Umbilical cord (tissue), 1 donor: ENCODE measurements at regions not wholly inside any gene's neighbourhood (a gene's known extent, or its start where the extent isn't known, plus 50 kb on each side); places are given as distances from the start of the nearest gene placed in this dataset.
A peak's percentile ranks its signal among the peaks of the same experiment; 100 is the strongest.

ENCODE experiments used
- DNase-seq: peaks from one replicate; pipeline ENCODE4 v3.0.0-alpha.2; 2015; ENCODE audit warnings: low spot score

- DNase-seq: no peak
Observed at GRCh38 chr11:11044137-11044855, 186.4 kb upstream of the ZBED5 start.

- peak; percentile 66 for DNase-seq
Observed at GRCh38 chr11:11043721-11044120, 185.9 kb upstream of the ZBED5 start.

- no peak for DNase-seq
Observed at GRCh38 chr11:11039208-11039965, 181.5 kb upstream of the ZBED5 start.

GRCh38 chr11:11038782-11039181 lies 180.9 kb upstream of the ZBED5 start:
- peak; percentile 74 for DNase-seq

- DNase-seq: peak; percentile 69
Observed at GRCh38 chr11:11038352-11038751, 180.5 kb upstream of the ZBED5 start.

- peak; percentile 70 for DNase-seq
Observed at GRCh38 chr11:11036848-11037732, 179.2 kb upstream of the ZBED5 start.

GRCh38 chr11:11036185-11036847 lies 178.5 kb upstream of the ZBED5 start:
- DNase-seq: no peak

- no peak for DNase-seq
Observed at GRCh38 chr11:11035331-11035730, 177.5 kb upstream of the ZBED5 start.

- DNase-seq: no peak
Observed at GRCh38 chr11:11034476-11034875, 176.6 kb upstream of the ZBED5 start.

GRCh38 chr11:11032066-11032465 lies 174.2 kb upstream of the ZBED5 start:
- DNase-seq: no peak

- no peak for DNase-seq
Observed at GRCh38 chr11:11029027-11029426, 171.2 kb upstream of the ZBED5 start.

GRCh38 chr11:11028017-11028692 lies 170.3 kb upstream of the ZBED5 start:
- peak; percentile 50 for DNase-seq

- DNase-seq: no peak
Observed at GRCh38 chr11:11027288-11027687, 169.4 kb upstream of the ZBED5 start.

GRCh38 chr11:11025087-11025486 lies 167.2 kb upstream of the ZBED5 start:
- DNase-seq: no peak

GRCh38 chr11:11022125-11022730 lies 164.4 kb upstream of the ZBED5 start:
- DNase-seq: peak; percentile 50

- DNase-seq: no peak
Observed at GRCh38 chr11:11021563-11021962, 163.7 kb upstream of the ZBED5 start.

GRCh38 chr11:11020747-11021149 lies 162.9 kb upstream of the ZBED5 start:
- DNase-seq: no peak

- no peak for DNase-seq
Observed at GRCh38 chr11:11020219-11020726, 162.4 kb upstream of the ZBED5 start.

- no peak for DNase-seq
Observed at GRCh38 chr11:11016943-11017342, 159.1 kb upstream of the ZBED5 start.

GRCh38 chr11:11016068-11016467 lies 158.2 kb upstream of the ZBED5 start:
- DNase-seq: no peak
